GM12874 (cell line): ENCODE measurements at regions not wholly inside any gene's neighbourhood (a gene's known extent, or its start where the extent isn't known, plus 50 kb on each side); places are given as distances from the start of the nearest gene placed in this dataset.

Experiments
- CTCF ChIP-seq: IDR thresholded peaks from 2 replicates; pipeline ENCODE4 v1.5.1; 2011; ENCODE audit warnings: low read depth, mild to moderate bottlenecking, control low read depth, low read length, moderate library complexity; ENCODE audit not compliant: insufficient read depth

- no peak for TF ChIP-seq CTCF
Observed at GRCh38 chr4:62952366-62952765, 1456.9 kb downstream of the TECRL start.

DNA sequence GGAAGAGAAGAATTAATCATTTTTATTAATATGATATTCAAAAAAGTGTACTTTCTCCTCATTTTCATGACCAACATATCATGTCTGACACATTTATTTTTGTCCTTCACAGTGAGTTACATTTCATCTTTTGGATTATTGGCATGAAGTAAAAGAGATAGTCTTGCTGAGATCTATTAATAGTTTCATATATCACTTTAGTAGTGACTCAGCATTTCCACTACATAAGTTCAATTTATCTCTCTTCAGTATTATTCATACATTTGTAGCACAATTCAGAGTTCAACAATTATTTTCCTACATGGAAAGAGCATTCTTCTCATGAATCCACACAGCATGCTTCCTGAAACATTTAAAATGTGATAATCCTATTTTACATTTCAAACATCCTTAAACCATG lies 1461.1 kb downstream of the TECRL start:
- no peak for TF ChIP-seq CTCF

GRCh38 chr4:62940229-62940628 lies 1469.0 kb downstream of the TECRL start:
- TF ChIP-seq CTCF: no peak

- TF ChIP-seq CTCF: no peak
Observed at GRCh38 chr4:62930884-62931283, 1478.4 kb downstream of the TECRL start.

- TF ChIP-seq CTCF: no peak
Observed at GRCh38 chr4:62928483-62928882, 1480.8 kb downstream of the TECRL start.

DNA sequence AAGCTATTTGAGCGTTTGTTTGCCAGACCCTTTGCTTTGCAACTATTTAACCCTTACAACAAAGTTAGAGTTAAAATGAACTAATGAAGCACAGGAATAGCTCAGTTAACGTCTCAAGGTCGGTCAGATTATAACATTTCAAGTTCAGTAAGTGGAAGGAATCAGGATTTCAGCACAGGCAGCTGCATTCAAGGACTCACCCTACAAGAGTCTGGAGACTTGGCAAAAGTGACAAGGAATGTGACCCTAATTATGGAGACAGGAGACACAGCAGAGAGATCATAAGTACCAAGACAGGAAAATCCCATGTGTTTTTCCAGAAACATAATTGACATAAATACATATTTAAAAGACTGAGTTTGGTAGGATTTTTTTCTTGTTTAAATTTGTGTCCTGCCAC lies 1481.7 kb downstream of the TECRL start:
- no peak for TF ChIP-seq CTCF

DNA sequence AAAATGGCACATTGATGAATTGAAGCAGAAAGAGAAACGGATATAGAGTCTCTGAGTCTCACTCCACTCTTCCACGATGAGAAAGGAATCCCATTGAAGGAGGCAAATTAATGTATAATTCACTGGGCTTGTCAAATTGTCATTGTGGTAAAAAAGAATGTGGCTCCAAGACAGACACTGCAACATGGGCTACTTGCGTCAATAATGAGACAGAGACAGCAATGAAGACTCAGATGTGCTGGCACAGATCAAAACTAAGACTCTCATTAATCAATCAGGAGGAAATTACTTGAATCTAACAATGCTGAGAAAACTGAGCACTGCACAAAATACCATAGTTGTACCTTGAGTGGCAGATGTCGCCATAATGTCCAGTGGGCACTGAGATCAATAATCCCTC lies 1485.5 kb downstream of the TECRL start:
- TF ChIP-seq CTCF: no peak

GRCh38 chr4:62917649-62918048 lies 1491.6 kb downstream of the TECRL start:
- TF ChIP-seq CTCF: no peak
